ENCODE measurements at regions not wholly inside any gene's neighbourhood (a gene's known extent, or its start where the extent isn't known, plus 50 kb on each side); places are given as distances from the start of the nearest gene placed in this dataset.

GRCh38 chr15:26355472-26356074 lies 417.3 kb downstream of the GABRB3 start:
- no CpG with 5 or more reads among the region's 8 CpGs for WGBS (ENCODE audit: extremely low coverage, insufficient coverage, low lambda C conversion rate)

DNA sequence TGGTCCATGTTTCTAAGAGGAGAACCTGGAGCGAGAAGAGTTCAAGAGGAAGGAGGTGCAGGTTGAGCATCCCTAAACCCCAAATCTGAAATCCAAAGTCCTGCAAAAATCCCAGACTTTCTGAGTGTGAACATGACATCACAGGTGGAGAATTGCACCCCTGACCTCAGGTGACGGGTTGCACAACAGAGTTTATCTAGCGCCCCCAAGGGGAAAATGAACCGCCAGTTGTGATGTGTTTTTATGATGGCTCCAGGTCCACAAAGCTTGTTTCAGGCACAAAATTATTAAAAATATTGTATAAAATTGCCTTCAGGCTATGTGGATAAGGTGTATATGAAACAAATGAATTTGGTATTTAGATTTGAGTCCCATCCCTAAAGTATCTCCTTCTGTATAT lies 420.0 kb downstream of the GABRB3 start:
- Histone ChIP-seq H3K4me1 (ENCODE audit: control insufficient read depth, low read depth, low read length) (no peaks in the 10 kb centered on the region), H3K79me2 (ENCODE audit: control insufficient read depth, insufficient read depth, low read length) (no peaks in the 10 kb centered on the region), H2BK15ac (replicated peaks; ENCODE audit: low read depth) (no peak overlapping the region), H3K9ac (ENCODE audit: low read length) (no peak overlapping the region), H2AK5ac (ENCODE audit: low read length) (no peak overlapping the region), H4K8ac (ENCODE audit: low read depth, low read length) (no peak overlapping the region), H2BK5ac (ENCODE audit: low read length) (no peak overlapping the region), H3K27me3 (ENCODE audit: insufficient read depth, low read length, poor library complexity) (no peaks in the 10 kb centered on the region), H3K27ac (ENCODE audit: low read depth, low read length) (no peak overlapping the region), H3K4me3 (ENCODE audit: low read length) (no peak overlapping the region), H3K4me2 (ENCODE audit: low read length) (no peak overlapping the region), H3K36me3 (ENCODE audit: control insufficient read depth, insufficient read depth, low read length) (no peaks in the 10 kb centered on the region), H2BK120ac (ENCODE audit: low read depth, low read length) (no peak overlapping the region), H3K23ac (ENCODE audit: low read length) (no peak overlapping the region), H3K56ac (ENCODE audit: low read length) (no peak overlapping the region), H3K18ac (ENCODE audit: low read length) (no peak overlapping the region), H4K5ac (ENCODE audit: low read length) (no peak overlapping the region), H3K79me1 (ENCODE audit: low read length) (no peaks in the 10 kb centered on the region), H3K4ac (ENCODE audit: low read depth, low read length) (no peak overlapping the region)
- no CpG with 5 or more reads among the region's 4 CpGs for WGBS (ENCODE audit: extremely low coverage, insufficient coverage, low lambda C conversion rate)
- DNase-seq: peak; percentile 3

More at GRCh38 chr15:26355472-26356074, 417.3 kb downstream of the GABRB3 start:
- no peak overlapping the region for H3K23ac ChIP-seq (ENCODE audit: low read length)
- H4K5ac ChIP-seq (ENCODE audit: low read length): no peak overlapping the region
- H3K9ac ChIP-seq (ENCODE audit: low read length): no peak overlapping the region
- no peaks in the 10 kb centered on the region for H3K79me2 ChIP-seq (ENCODE audit: control insufficient read depth, insufficient read depth, low read length)
- no peak overlapping the region for H4K8ac ChIP-seq (ENCODE audit: low read depth, low read length)
- no peak overlapping the region for H3K4me3 ChIP-seq (ENCODE audit: low read length)
- no peak overlapping the region for H3K18ac ChIP-seq (ENCODE audit: low read length)
- peak; percentile 5 for DNase-seq
- H2BK120ac ChIP-seq (ENCODE audit: low read depth, low read length): no peak overlapping the region
- H3K4ac ChIP-seq (ENCODE audit: low read depth, low read length): no peak overlapping the region
- H3K4me2 ChIP-seq (ENCODE audit: low read length): no peak overlapping the region
- no peak overlapping the region for H3K27ac ChIP-seq (ENCODE audit: low read depth, low read length)
- H2BK5ac ChIP-seq (ENCODE audit: low read length): no peak overlapping the region
- no peak overlapping the region for H2BK15ac ChIP-seq (replicated peaks; ENCODE audit: low read depth)
- H3K27me3 ChIP-seq (ENCODE audit: insufficient read depth, low read length, poor library complexity): no peaks in the 10 kb centered on the region
- no peaks in the 10 kb centered on the region for H3K79me1 ChIP-seq (ENCODE audit: low read length)
- H3K56ac ChIP-seq (ENCODE audit: low read length): no peak overlapping the region
- H2AK5ac ChIP-seq (ENCODE audit: low read length): no peak overlapping the region
- no peaks in the 10 kb centered on the region for H3K4me1 ChIP-seq (ENCODE audit: control insufficient read depth, low read depth, low read length)
- no peaks in the 10 kb centered on the region for H3K36me3 ChIP-seq (ENCODE audit: control insufficient read depth, insufficient read depth, low read length)

- no peaks in the 10 kb centered on the region for H3K79me2 ChIP-seq (ENCODE audit: control insufficient read depth, insufficient read depth, low read length)
- H3K4ac ChIP-seq (ENCODE audit: low read depth, low read length): no peak overlapping the region
- no peak overlapping the region for H3K23ac ChIP-seq (ENCODE audit: low read length)
- H2AK5ac ChIP-seq (ENCODE audit: low read length): no peak overlapping the region
- H4K5ac ChIP-seq (ENCODE audit: low read length): no peak overlapping the region
- no peak overlapping the region for H4K8ac ChIP-seq (ENCODE audit: low read depth, low read length)
- H2BK5ac ChIP-seq (ENCODE audit: low read length): no peak overlapping the region
- no peaks in the 10 kb centered on the region for H3K36me3 ChIP-seq (ENCODE audit: control insufficient read depth, insufficient read depth, low read length)
- H3K56ac ChIP-seq (ENCODE audit: low read length): no peak overlapping the region
- WGBS (ENCODE audit: extremely low coverage, insufficient coverage, low lambda C conversion rate): no CpG with 5 or more reads among the region's 4 CpGs
- no peak overlapping the region for H2BK15ac ChIP-seq (replicated peaks; ENCODE audit: low read depth)
- no peaks in the 10 kb centered on the region for H3K4me1 ChIP-seq (ENCODE audit: control insufficient read depth, low read depth, low read length)
- H3K4me2 ChIP-seq (ENCODE audit: low read length): no peak overlapping the region
- H3K27me3 ChIP-seq (ENCODE audit: insufficient read depth, low read length, poor library complexity): no peaks in the 10 kb centered on the region
- H3K27ac ChIP-seq (ENCODE audit: low read depth, low read length): no peak overlapping the region
- H3K4me3 ChIP-seq (ENCODE audit: low read length): no peak overlapping the region
- H3K18ac ChIP-seq (ENCODE audit: low read length): no peak overlapping the region
- no peak overlapping the region for H3K9ac ChIP-seq (ENCODE audit: low read length)
- H2BK120ac ChIP-seq (ENCODE audit: low read depth, low read length): no peak overlapping the region
- no peaks in the 10 kb centered on the region for H3K79me1 ChIP-seq (ENCODE audit: low read length)
- no peak for DNase-seq
Observed at GRCh38 chr15:26352406-26352805, 420.5 kb downstream of the GABRB3 start.

DNA sequence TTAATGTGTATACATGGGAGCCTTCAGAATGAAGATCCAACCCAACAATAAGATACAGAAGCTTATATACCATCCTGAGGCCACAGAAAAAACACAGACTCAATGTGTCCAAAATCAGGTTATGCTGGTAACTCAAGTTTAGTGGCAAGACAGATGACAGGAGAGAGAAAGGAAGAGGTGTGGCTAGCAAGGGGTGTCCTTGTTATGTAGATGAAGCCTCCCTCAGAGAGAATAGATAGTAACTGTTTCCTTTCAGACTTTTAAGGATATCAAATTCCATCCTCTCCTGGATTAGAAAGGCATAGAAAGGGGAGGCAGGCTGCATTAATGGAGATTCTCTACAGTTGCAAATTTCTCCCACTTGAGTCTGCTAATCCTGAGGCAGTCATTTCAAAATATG lies 447.4 kb downstream of the GABRB3 start:
- H3K4me2 ChIP-seq (ENCODE audit: low read length): no peak overlapping the region
- H2BK120ac ChIP-seq (ENCODE audit: low read depth, low read length): no peak overlapping the region
- no peak overlapping the region for H3K23ac ChIP-seq (ENCODE audit: low read length)
- H3K79me1 ChIP-seq (ENCODE audit: low read length): no peaks in the 10 kb centered on the region
- no peaks in the 10 kb centered on the region for H3K27me3 ChIP-seq (ENCODE audit: insufficient read depth, low read length, poor library complexity)
- no peak overlapping the region for H4K8ac ChIP-seq (ENCODE audit: low read depth, low read length)
- peak; percentile 14 for DNase-seq
- no peaks in the 10 kb centered on the region for H3K79me2 ChIP-seq (ENCODE audit: control insufficient read depth, insufficient read depth, low read length)
- H3K9ac ChIP-seq (ENCODE audit: low read length): no peak overlapping the region
- H3K4me1 ChIP-seq (ENCODE audit: control insufficient read depth, low read depth, low read length): no peaks in the 10 kb centered on the region
- no peak overlapping the region for H3K18ac ChIP-seq (ENCODE audit: low read length)
- no peak overlapping the region for H3K56ac ChIP-seq (ENCODE audit: low read length)
- H3K36me3 ChIP-seq (ENCODE audit: control insufficient read depth, insufficient read depth, low read length): no peaks in the 10 kb centered on the region
- H2AK5ac ChIP-seq (ENCODE audit: low read length): no peak overlapping the region
- no peak overlapping the region for H3K4me3 ChIP-seq (ENCODE audit: low read length)
- H2BK5ac ChIP-seq (ENCODE audit: low read length): no peak overlapping the region
- H4K5ac ChIP-seq (ENCODE audit: low read length): no peak overlapping the region
- H3K27ac ChIP-seq (ENCODE audit: low read depth, low read length): no peak overlapping the region
- no peak overlapping the region for H3K4ac ChIP-seq (ENCODE audit: low read depth, low read length)
- no peak overlapping the region for H2BK15ac ChIP-seq (replicated peaks; ENCODE audit: low read depth)

- Histone ChIP-seq H3K9ac (ENCODE audit: low read length) (no peak overlapping the region), H4K5ac (ENCODE audit: low read length) (no peak overlapping the region), H3K4me3 (ENCODE audit: low read length) (no peak overlapping the region), H2AK5ac (ENCODE audit: low read length) (no peak overlapping the region), H3K36me3 (ENCODE audit: control insufficient read depth, insufficient read depth, low read length) (no peaks in the 10 kb centered on the region), H3K4me1 (ENCODE audit: control insufficient read depth, low read depth, low read length) (no peaks in the 10 kb centered on the region), H3K79me2 (ENCODE audit: control insufficient read depth, insufficient read depth, low read length) (no peaks in the 10 kb centered on the region), H2BK5ac (ENCODE audit: low read length) (no peak overlapping the region), H2BK120ac (ENCODE audit: low read depth, low read length) (no peak overlapping the region), H3K4ac (ENCODE audit: low read depth, low read length) (no peak overlapping the region), H2BK15ac (replicated peaks; ENCODE audit: low read depth) (no peak overlapping the region), H3K4me2 (ENCODE audit: low read length) (no peak overlapping the region), H3K27me3 (ENCODE audit: insufficient read depth, low read length, poor library complexity) (no peaks in the 10 kb centered on the region), H3K56ac (ENCODE audit: low read length) (no peak overlapping the region), H4K8ac (ENCODE audit: low read depth, low read length) (no peak overlapping the region), H3K23ac (ENCODE audit: low read length) (no peak overlapping the region), H3K18ac (ENCODE audit: low read length) (no peak overlapping the region), H3K79me1 (ENCODE audit: low read length) (no peaks in the 10 kb centered on the region), H3K27ac (ENCODE audit: low read depth, low read length) (no peak overlapping the region)
- peak; percentile 46 for DNase-seq
- no CpG with 5 or more reads among the region's 4 CpGs for WGBS (ENCODE audit: extremely low coverage, insufficient coverage, low lambda C conversion rate)
Observed at GRCh38 chr15:26323566-26323965, 449.3 kb downstream of the GABRB3 start.

GRCh38 chr15:26318689-26319088 lies 454.2 kb downstream of the GABRB3 start:
- H3K4me2 ChIP-seq (ENCODE audit: low read length): no peak overlapping the region
- H4K8ac ChIP-seq (ENCODE audit: low read depth, low read length): no peak overlapping the region
- no peak overlapping the region for H3K4ac ChIP-seq (ENCODE audit: low read depth, low read length)
- H3K36me3 ChIP-seq (ENCODE audit: control insufficient read depth, insufficient read depth, low read length): no peaks in the 10 kb centered on the region
- no peak overlapping the region for H2BK5ac ChIP-seq (ENCODE audit: low read length)
- H3K79me1 ChIP-seq (ENCODE audit: low read length): no peaks in the 10 kb centered on the region
- no peak for DNase-seq
- no peak overlapping the region for H3K18ac ChIP-seq (ENCODE audit: low read length)
- no peaks in the 10 kb centered on the region for H3K4me1 ChIP-seq (ENCODE audit: control insufficient read depth, low read depth, low read length)
- H2BK15ac ChIP-seq (replicated peaks; ENCODE audit: low read depth): no peak overlapping the region
- H3K27me3 ChIP-seq (ENCODE audit: insufficient read depth, low read length, poor library complexity): no peaks in the 10 kb centered on the region
- H3K4me3 ChIP-seq (ENCODE audit: low read length): no peak overlapping the region
- no peak overlapping the region for H2BK120ac ChIP-seq (ENCODE audit: low read depth, low read length)
- no peak overlapping the region for H2AK5ac ChIP-seq (ENCODE audit: low read length)
- H3K79me2 ChIP-seq (ENCODE audit: control insufficient read depth, insufficient read depth, low read length): no peaks in the 10 kb centered on the region
- no peak overlapping the region for H3K27ac ChIP-seq (ENCODE audit: low read depth, low read length)
- WGBS (ENCODE audit: extremely low coverage, insufficient coverage, low lambda C conversion rate): no CpG with 5 or more reads among the region's 1 CpG
- no peak overlapping the region for H3K56ac ChIP-seq (ENCODE audit: low read length)
- no peak overlapping the region for H3K9ac ChIP-seq (ENCODE audit: low read length)
- no peak overlapping the region for H4K5ac ChIP-seq (ENCODE audit: low read length)
- no peak overlapping the region for H3K23ac ChIP-seq (ENCODE audit: low read length)
